Kidney glomerular epithelial cell (primary cell): ENCODE measurements at regions not wholly inside any gene's neighbourhood (a gene's known extent, or its start where the extent isn't known, plus 50 kb on each side); places are given as distances from the start of the nearest gene placed in this dataset.
"Not testable (repeated sequence)": the region's sequence is repeated elsewhere in the genome, so short reads cannot be mapped to it uniquely, and the experiment has no call there.

Experiments used
- DNase-seq: peaks from one replicate; lab custom pipeline; 2025; lab: John Stamatoyannopoulos, UW

GRCh38 chr1:220475608-220476007 lies 52.3 kb upstream of the MARK1 start:
- not testable (repeated sequence) for DNase-seq

GRCh38 chr1:220475141-220475540 lies 52.8 kb upstream of the MARK1 start:
- not testable (repeated sequence) for DNase-seq

- DNase-seq = no peak
Observed at GRCh38 chr1:220473440-220473839, 54.5 kb upstream of the MARK1 start.

- DNase-seq = no peak
Observed at GRCh38 chr1:220462752-220463151, 65.2 kb upstream of the MARK1 start.

GRCh38 chr1:220458936-220459335 lies 69.0 kb upstream of the MARK1 start:
- no peak for DNase-seq

GRCh38 chr1:220457957-220458609 lies 69.9 kb upstream of the MARK1 start:
- DNase-seq = no peak

GRCh38 chr1:220455559-220455958 lies 72.4 kb upstream of the MARK1 start:
- no peak for DNase-seq

- DNase-seq = no peak
Observed at GRCh38 chr1:220454155-220454777, 73.7 kb upstream of the MARK1 start.

GRCh38 chr1:220453371-220453770 lies 74.6 kb upstream of the MARK1 start:
- no peak for DNase-seq

- DNase-seq = no peak
Observed at GRCh38 chr1:220451532-220451931, 76.4 kb upstream of the MARK1 start.

GRCh38 chr1:220450927-220451326 lies 77.0 kb upstream of the MARK1 start:
- no peak for DNase-seq

- no peak for DNase-seq
Observed at GRCh38 chr1:220448217-220448616, 79.7 kb upstream of the MARK1 start.

- DNase-seq = not testable (repeated sequence)
Observed at GRCh38 chr1:220444586-220444985, 83.3 kb upstream of the MARK1 start.

- no peak for DNase-seq
Observed at GRCh38 chr1:220441211-220441610, 86.7 kb upstream of the MARK1 start.

- no peak for DNase-seq
Observed at GRCh38 chr1:220438741-220439140, 89.2 kb upstream of the MARK1 start.

- no peak for DNase-seq
Observed at GRCh38 chr1:220432408-220432807, 95.5 kb upstream of the MARK1 start.

- DNase-seq = no peak
Observed at GRCh38 chr1:220431554-220432239, 96.2 kb upstream of the MARK1 start.

- no peak for DNase-seq
Observed at GRCh38 chr1:220430586-220430985, 97.3 kb upstream of the MARK1 start.

GRCh38 chr1:220430059-220430458 lies 97.9 kb upstream of the MARK1 start:
- DNase-seq = peak; percentile 65

- no peak for DNase-seq
Observed at GRCh38 chr1:220426989-220427388, 100.9 kb upstream of the MARK1 start.

GRCh38 chr1:220425852-220426251 lies 102.1 kb upstream of the MARK1 start:
- no peak for DNase-seq

GRCh38 chr1:220421508-220421907 lies 106.4 kb upstream of the MARK1 start:
- DNase-seq = no peak

- no peak for DNase-seq
Observed at GRCh38 chr1:220420726-220421125, 107.2 kb upstream of the MARK1 start.
